ENCODE measurements at regions not wholly inside any gene's neighbourhood (a gene's known extent, or its start where the extent isn't known, plus 50 kb on each side); places are given as distances from the start of the nearest gene placed in this dataset.

DNA sequence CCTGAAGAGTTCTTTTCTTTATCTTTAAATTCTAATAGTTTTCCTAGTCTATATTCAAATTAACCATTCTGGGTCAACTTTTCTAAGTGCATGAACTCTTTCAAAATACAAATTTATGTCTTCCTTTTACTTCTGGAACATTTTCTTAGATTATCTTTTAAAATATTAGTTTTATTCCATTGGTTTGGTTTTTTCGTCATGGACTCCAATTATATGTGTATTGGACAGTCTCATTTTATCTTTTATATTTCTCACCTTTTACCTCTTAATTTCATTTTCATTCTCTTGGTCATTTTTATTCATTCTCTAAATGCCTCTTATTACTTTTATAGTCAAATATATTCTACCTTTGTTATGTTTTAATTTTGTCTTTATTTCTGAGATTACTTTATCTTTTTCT lies 356.7 kb upstream of the MMS22L start:
- TF ChIP-seq POLR2A (IDR thresholded peaks at IDR 0.05): no peak
- TF ChIP-seq, protein P1, sequence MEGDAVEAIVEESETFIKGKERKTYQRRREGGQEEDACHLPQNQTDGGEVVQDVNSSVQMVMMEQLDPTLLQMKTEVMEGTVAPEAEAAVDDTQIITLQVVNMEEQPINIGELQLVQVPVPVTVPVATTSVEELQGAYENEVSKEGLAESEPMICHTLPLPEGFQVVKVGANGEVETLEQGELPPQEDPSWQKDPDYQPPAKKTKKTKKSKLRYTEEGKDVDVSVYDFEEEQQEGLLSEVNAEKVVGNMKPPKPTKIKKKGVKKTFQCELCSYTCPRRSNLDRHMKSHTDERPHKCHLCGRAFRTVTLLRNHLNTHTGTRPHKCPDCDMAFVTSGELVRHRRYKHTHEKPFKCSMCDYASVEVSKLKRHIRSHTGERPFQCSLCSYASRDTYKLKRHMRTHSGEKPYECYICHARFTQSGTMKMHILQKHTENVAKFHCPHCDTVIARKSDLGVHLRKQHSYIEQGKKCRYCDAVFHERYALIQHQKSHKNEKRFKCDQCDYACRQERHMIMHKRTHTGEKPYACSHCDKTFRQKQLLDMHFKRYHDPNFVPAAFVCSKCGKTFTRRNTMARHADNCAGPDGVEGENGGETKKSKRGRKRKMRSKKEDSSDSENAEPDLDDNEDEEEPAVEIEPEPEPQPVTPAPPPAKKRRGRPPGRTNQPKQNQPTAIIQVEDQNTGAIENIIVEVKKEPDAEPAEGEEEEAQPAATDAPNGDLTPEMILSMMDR (IDR thresholded peaks at IDR 0.05): no peak
- DNase-seq: no peak
- no peaks in the 10 kb centered on the region for H3K27me3 ChIP-seq
- no peaks in the 10 kb centered on the region for H3K4me1 ChIP-seq
- H3K4me3 ChIP-seq: no peak overlapping the region
- intact Hi-C loops (cut with DNase I; ENCODE audit: low total_unique reads): no loop called here
- H3K27ac ChIP-seq: no peak overlapping the region
- WGBS, 2 donors: 78 to 93% methylated on average over 1 of the region's 1 CpG
- no peaks in the 10 kb centered on the region for H3K9me3 ChIP-seq
- H3K36me3 ChIP-seq (ENCODE audit: low read depth, missing control alignments): no peaks in the 10 kb centered on the region

DNA sequence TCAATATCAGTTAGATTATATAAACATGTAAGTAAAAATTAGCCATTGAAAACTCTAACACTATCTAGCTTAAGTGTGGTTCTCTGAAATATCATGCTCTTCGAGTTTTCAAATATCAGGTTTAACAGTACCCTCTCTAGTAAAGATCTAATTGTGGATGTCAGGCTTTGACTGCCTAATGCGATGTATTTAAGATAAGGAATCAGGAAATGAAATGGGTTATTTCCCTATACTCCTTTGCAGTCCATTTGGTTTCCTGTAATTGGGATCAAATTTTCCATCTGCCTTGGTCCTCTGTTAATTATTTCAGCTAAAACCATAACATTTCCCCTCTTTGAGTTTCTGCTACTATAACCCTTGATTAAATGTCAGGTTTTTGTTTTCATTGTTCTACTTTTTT lies 361.3 kb upstream of the MMS22L start:
- TF ChIP-seq, protein P1 (IDR thresholded peaks at IDR 0.05): no peak
- no peak for TF ChIP-seq POLR2A (IDR thresholded peaks at IDR 0.05)
- Histone ChIP-seq H3K4me3 (no peak overlapping the region), H3K27me3 (no peaks in the 10 kb centered on the region), H3K27ac (no peak overlapping the region), H3K4me1 (no peaks in the 10 kb centered on the region), H3K36me3 (ENCODE audit: low read depth, missing control alignments) (no peaks in the 10 kb centered on the region), H3K9me3 (no peaks in the 10 kb centered on the region)
- WGBS, 2 donors: 84 to 93% methylated on average over 2 of the region's 2 CpGs
- intact Hi-C loops (cut with DNase I; ENCODE audit: low total_unique reads): no loop called here
- no peak for DNase-seq

DNA sequence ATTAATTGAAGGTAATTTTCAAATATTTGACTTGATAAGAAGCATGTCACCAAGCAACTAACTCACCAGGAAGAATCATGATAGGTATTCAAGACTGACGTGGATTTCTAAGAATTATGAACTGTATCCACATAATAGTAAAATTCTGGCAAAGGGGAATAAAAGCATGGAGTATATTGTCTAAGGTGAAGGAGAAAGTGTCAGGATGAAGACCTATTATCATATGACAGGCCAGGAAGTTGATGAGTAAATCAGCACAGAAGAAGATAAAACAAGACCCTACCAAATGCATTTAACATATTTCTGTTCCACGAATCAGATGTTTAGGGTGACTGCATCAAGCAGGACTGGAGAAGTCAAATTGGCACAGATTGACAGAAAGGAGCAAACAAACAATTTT lies 362.7 kb upstream of the MMS22L start:
- H3K27me3 ChIP-seq: no peaks in the 10 kb centered on the region
- DNase-seq: no peak
- no peak overlapping the region for H3K27ac ChIP-seq
- TF ChIP-seq, protein P1 (IDR thresholded peaks at IDR 0.05): no peak
- no peak for TF ChIP-seq POLR2A (IDR thresholded peaks at IDR 0.05)
- 74 to 80% methylated on average over 2 of the region's 2 CpGs for WGBS, 2 donors
- intact Hi-C loops (cut with DNase I; ENCODE audit: low total_unique reads): no loop called here
- H3K4me3 ChIP-seq: no peak overlapping the region
- H3K4me1 ChIP-seq: no peaks in the 10 kb centered on the region
- no peaks in the 10 kb centered on the region for H3K36me3 ChIP-seq (ENCODE audit: low read depth, missing control alignments)
- H3K9me3 ChIP-seq: no peaks in the 10 kb centered on the region

DNA sequence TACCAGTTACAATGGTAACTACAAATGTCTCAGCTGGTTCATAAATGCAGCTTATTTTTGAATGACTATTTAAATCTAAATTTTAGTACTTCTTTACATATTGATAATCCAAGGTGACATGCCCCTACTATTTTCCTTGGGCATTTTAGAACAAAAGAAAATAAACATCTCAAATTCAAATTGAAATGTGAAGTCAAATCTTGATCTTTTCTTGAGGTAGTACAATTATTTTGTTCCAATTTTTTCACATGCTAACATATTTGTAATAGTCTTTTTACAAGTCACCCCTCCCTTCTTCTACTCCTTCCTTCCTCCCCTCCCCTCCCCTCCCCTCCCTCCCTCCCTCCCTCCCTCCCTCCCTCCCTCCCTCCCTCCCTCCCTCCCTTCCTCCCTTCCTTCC lies 370.1 kb upstream of the MMS22L start:
- H3K27me3 ChIP-seq: no peaks in the 10 kb centered on the region
- intact Hi-C loops (cut with DNase I; ENCODE audit: low total_unique reads): no loop called here
- DNase-seq: no peak

DNA sequence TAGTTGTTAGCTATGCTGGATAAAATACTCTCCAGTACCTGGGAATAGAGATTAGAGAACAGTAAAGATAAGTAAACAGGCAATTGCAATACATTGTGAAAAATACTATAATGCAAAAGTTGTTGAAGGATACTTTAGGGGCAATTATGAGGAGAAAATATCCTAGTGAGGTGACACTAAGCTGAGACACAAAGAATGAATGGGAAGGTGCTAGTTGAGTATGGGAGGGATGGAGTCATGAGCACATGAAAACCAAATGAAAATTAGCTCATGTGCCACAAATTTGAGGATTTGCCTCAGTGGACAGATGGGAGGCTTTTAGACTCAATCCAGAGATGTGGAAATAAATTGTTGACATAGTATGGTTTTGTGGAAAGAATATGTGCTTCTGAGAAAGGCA lies 370.5 kb upstream of the MMS22L start:
- Histone ChIP-seq H3K27me3 (no peaks in the 10 kb centered on the region), H3K27ac (no peak overlapping the region), H3K4me1 (no peaks in the 10 kb centered on the region), H3K9me3 (no peaks in the 10 kb centered on the region), H3K36me3 (ENCODE audit: low read depth, missing control alignments) (no peaks in the 10 kb centered on the region), H3K4me3 (no peak overlapping the region)
- TF ChIP-seq, protein P1 (IDR thresholded peaks at IDR 0.05): no peak
- no peak for TF ChIP-seq POLR2A (IDR thresholded peaks at IDR 0.05)
- intact Hi-C loops (cut with DNase I; ENCODE audit: low total_unique reads): no loop called here
- no peak for DNase-seq

More for the DNA sequence above, 370.1 kb upstream of the MMS22L start:
- no peak for TF ChIP-seq POLR2A (IDR thresholded peaks at IDR 0.05)
- TF ChIP-seq, protein P1 (IDR thresholded peaks at IDR 0.05): no peak
- Histone ChIP-seq H3K27ac (no peak overlapping the region), H3K4me3 (no peak overlapping the region), H3K36me3 (ENCODE audit: low read depth, missing control alignments) (no peaks in the 10 kb centered on the region), H3K9me3 (no peaks in the 10 kb centered on the region), H3K4me1 (no peaks in the 10 kb centered on the region)

Measured in testis (tissue), 2 donors.